NCI-H1105 (cell line): ENCODE measurements at regions not wholly inside any gene's neighbourhood (a gene's known extent, or its start where the extent isn't known, plus 50 kb on each side); places are given as distances from the start of the nearest gene placed in this dataset.

Experiments used
- DNase-seq: peaks from one replicate; lab custom pipeline; 2025; lab: John Stamatoyannopoulos, UW

DNA sequence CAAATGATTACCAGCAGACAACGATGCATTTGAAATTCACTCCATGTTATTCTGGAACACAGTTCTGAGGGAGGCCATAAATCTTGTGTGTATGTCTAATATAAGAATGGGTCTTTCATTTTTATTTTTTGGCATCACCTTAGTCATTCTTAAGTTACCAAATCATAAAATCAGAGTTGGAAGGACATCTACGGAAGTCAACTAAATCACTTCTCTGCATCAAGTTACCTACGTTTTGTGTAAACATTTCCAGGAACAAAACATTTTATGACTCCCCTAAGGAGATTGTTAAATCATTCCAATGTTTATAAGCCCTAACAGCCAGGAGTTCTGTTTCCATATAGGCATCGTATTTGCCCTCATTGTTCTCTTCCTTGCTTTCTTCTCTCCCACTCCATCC, 378.2 kb downstream of the FAM170A start:
- no peak for DNase-seq

DNA sequence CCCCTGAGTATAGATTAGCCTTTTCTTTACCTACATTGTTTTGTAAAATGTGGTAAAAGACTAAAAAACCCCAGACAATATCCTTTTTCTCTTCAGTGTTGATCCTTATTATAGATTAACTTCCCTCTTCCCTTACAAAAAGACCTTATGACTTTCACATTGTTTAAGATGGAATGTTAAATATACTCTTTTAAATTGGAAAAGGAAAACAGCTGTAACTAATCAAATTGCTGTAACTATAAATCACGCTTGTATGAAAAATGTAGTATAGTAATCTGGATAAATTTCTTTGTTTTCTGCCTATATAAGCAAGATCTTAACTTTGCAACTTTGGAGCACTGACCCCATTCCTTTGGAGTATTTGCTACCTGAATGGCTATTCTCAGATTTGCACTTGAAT, 383.1 kb downstream of the FAM170A start:
- no peak for DNase-seq

DNA sequence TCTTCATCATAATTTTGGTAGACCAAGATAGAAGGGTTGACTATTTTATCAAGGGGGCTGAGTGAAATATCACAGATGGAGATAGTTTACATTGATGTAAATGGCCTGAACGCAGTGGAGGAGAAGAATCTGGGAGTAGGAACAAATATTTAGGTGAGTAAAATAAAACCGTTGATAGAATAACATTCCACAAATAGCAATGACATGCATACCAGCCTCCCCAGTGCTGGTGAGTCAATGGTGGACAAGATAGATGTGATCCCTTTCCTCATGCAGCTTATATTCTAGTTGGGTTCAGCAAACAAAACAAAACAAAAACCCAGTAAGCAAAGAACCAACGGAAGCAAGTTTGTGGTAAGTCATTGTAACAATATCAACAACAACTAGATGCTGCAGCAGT, 385.2 kb downstream of the FAM170A start:
- no peak for DNase-seq

DNA sequence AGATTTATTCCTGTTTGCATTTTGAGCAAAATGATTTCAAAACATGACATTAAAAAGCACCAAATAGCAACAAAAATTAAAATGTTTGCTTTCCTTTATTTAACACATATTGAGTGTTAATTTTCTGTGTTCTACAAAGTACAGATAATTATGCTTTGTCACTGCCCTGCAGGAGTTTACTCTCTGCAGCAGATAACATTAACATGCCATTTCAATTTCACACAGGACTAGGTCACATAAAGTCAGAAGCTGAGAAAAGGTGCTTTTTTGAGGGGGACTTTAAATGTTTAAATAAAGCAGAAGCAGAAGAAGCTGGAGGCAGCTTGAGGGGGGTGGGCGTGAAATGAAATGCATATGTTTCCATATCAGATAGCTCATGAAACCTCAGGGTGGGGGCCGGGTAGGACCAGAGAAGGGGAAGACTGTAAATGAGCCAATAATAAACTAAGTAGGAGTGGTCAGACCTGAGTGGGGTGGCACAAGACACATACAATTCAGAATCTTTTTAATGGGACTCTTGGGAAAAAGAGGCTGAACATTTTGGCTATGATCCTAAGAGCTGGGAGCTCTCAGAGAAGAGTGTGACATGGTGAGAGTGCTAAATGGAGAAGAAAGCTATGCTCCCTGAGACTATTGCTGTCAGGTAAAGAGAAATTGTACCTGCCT, 387.5 kb downstream of the FAM170A start:
- DNase-seq: no peak

DNA sequence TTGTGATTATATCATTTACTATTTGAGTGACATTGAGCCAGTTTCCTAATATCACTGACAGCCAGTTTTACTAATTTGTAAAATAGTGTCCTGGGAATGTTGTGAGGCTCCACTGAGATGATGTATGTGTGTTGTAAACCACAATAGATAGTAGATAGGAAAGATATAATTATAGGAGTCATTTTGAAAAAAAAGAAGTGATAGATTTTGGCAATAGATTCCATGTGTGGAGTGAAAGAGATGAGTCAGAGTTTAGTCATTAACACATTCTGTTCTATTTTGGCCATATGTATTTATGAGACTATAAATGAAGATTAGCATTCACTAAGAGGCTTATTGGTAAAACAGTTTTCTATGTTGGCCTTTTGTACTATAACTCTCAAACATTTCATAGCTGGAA, 388.2 kb downstream of the FAM170A start:
- no peak for DNase-seq

DNA sequence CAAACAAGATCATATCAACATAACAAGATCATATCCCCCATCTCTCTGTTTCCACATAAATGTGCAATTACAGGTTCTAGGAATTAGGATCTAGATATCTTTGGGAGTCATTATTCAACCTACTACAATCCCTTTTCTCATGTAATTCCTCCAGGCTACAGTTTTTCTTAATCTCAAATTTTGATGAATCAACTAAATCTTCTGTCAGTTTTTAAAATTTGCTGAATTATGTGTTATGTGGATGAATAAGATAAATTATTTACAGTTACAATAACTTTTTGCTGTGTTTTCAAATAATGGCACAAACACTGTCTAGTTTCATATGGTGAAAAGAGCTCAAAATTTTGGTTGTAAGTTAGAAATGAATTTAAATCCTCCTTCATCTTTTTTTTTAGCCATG, 405.8 kb downstream of the FAM170A start:
- no peak for DNase-seq

DNA sequence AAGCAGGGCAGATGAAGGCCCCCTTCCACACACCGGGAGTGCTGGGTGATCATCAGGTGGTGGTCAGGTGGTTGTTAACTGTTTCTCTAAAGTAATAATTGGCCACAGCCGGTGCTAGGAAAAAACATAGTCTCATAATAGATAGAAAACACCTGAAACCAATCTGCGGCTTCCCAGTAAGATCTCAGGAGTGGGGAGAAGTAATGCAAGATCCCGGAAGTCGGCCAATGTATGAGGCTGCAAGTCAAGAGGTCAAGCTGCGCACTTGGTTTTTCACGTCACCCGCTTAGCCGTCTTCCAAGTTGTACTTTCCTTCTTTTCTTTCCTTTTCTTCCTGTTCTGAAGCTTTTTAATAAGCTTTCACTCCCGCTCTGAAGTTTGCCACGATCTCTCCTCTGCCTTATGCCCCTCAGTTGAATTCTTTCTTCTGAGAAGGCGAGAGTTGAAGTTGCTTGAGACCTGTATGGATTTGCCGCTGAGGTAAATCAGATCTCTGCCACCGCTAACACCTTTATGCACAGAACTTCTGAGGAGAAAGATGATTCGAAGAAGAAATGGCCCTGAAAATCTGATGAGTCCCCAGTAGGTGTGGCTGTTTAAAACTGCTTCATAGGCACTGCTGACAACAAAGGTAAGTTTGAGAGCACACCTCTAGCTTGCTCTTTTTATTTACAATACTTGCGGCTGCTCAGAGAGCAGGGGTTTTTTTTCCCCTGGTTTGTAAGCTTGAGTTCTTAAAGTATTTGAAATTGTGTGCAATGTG, 406.6 kb downstream of the FAM170A start:
- DNase-seq: no peak

DNA sequence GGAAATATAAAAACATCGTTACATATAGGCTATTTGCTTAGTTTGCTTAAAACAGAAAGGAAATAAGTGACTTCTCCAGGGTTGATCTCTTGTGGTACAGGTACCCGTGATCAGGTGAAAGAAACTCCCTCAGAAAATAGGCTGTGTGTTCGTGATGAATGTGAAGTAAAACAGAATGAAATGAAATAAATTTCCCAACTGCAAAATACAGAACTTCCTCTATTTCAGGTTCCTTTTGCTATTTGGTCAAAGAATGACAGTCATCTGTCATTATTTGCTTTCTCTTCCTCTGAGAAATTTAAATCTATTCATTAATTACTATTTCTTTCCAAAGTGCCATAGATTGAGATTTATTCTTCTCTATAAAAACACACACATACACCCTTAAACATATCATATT, 408.1 kb downstream of the FAM170A start:
- no peak for DNase-seq

DNA sequence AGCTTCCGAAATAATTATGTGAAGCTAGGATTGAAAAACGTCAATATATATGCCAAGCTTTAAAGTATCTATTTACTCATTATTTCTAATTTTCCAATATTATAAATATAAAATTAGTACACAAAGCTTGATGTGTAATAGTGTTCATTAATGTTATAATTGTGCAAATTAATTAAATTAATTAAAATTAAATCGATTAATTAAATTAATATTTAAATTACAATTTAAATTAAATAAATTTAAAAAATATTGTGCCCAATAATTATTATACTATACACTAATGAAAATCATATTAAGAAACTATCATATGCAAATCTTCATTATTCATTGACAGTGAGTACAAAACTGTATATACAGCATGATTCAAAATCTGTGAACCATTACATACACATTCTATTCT, 409.8 kb downstream of the FAM170A start:
- DNase-seq: no peak

DNA sequence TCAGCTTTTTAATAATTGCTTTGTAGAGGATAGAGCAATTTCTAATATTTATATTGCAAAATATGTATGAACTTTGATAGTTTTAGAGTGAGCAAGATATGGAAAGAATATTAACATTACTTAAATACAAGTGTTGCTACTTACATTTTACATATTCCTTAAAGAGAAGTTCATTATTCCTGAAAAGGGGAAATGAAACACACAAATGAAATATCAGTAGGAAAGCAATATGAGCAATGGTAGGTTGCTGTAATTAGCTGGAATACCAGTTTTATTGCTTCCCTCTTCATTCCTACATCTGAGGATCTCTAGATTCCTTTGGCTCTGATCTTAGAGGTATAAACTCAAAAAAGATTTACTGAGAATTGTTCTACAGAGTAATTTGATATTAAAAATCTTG, 414.1 kb downstream of the FAM170A start:
- DNase-seq: no peak

DNA sequence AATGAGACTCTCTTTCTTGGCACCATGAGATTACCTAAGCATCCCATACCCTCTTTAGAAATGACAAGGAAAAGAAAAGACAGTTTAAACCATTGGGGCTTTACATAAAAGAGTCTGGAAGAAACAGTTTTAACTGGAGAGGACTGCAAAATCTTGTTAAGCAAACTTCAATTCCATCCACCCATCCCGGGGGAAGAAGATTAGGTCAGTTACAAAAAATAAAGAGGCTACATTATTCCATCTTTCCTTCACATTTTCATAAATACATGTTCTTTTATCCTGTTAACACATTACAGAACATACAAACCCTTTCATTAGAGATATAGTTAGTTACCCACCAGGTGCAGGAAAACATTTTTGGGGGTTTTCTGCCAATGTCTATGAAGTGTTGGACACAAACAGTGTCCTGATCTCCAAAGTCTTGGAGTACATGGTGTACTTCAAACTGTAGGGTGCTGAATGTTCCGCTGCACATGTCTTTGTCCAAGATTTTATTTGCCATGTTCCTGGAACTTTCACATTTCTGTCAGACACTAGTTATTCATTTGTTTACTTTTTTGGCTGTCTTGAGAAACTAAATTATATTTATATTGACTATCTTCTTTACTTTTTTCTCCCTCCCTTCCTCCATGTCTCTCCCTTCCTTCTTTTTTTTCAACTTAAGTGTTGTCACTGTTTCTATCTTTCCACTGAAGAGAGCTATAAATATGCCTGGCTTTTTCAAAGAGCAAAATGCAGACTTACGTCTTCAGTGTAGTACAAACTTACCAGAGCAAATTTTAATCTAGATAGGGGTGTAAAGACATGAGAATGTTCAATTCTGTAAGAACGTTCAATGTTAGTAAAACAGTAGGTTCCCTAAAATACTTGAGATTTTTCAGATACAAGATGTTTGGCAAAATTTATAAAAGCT, 410.9 kb upstream of the PRR16 start:
- no peak for DNase-seq

DNA sequence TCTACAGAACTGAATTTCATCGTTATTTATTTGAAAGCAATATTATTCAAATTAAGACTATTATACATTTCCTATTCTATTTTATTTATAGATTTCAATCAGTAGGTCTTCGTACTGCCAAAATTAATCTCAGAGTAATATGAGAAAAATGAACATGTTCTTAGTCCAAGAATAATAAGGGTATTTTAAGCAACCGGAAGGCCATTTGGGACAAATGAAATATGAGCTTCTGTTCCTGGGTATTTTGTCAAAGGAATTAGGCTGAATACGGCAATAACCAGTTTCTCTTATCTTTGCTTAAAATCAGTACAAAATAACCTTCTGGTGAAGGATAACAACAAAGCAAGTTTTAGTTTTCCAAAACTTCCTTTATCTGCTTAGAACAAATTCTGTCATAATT, 410.3 kb upstream of the PRR16 start:
- DNase-seq: no peak

DNA sequence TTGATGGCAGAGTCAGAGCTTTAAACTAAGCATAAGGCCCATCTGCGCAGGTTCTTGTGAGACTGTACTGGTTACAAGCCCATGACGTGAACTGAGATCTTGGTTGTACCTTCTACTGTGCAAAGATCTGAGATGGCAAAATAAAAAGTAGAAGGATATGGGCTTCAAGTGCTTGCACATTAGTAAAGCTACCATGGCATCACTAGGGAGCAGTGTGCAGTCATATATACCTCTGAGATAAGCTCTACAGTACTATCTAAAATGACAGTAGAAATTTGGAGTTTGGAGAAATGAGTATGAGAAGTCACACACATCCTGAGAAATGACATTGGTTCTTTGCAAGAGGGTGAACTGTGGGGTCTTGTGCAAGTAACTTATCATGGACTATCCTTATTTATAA, 408.2 kb upstream of the PRR16 start:
- DNase-seq: no peak

DNA sequence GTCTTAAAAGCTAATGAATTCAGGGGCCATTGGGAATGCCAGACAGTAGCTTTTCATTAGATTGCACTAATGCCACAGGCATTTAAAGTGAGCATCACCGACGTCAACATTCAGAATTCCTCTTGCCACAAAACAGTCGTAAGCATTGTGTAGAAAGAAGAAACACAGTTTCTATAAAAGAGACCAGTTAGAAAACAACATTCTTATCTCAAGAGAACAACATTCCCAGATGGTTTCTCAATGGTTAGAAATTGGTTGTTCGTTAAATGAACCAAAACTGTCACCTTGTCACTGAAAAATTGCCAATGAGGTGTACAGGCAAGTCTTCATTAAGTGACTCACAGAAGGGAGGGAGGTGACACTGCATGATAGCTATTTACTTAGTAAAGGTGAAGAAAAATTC, 401.6 kb upstream of the PRR16 start:
- DNase-seq: no peak

DNA sequence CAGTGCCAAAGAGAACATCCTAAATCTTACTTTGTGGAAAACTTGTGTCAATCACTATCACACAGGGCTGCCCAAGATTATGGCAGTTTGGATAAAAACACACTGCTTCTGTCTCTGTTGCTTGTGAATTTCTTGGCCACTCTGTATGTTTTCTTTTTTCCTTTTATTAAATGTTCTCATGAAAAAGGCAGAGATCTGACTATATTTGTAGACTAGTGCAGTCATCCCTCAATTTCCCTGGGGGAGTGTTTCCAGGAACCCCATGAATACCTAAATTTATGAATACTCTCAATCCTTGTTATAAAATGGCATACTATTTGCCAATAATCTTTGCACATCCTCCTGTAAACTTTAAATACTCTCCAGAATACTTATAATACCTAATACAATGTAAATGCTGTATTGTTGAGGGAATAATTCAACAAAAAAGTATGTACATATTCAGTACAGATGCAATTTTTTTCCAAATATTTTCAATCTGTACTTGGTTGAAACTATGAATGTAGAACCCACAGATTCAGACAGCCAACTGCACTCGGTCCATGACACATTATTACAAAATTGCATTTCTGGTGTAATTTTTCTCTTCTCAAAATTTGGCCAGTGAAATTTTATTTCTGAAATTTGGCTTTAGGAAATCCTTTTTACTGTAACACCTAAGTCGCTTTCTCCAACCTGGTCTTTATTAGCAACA, 391.9 kb upstream of the PRR16 start:
- no peak for DNase-seq

DNA sequence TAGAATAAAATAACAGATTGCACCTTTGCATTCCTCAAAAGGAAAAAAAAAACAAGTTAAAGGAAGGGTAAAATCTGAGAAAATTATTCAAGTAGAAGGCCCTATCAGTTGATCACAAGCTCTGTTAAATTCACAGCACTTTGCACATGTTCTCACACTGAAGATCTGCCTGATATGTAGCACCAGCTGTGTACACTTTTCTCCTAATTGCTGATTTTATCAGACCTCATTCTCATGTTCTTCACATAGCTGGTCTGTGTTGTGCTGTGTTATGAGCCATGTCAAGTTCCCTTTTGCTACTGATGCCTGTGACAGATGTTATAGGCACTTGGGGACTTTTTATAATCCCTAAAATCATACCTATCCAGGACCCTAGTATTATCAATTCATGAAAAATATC, 390.4 kb upstream of the PRR16 start:
- DNase-seq: no peak

DNA sequence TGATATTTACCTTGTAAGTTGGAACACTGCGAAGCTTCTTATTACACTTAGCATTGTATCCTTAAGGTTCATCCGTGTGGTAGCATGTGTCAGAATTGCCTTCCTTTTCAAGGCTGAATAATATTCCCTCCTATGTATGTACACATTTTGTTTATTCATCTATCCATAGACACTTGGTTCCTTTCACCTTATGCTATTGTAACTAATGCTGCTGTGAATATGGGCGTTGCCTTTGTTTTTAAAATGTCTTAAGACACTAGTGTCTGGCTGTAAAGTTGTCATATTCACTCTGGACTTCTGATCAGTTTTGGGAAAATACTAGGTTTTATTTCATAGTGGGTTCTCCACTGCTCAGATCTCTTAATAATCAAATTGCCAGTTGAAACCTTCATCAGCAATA, 383.3 kb upstream of the PRR16 start:
- no peak for DNase-seq

DNA sequence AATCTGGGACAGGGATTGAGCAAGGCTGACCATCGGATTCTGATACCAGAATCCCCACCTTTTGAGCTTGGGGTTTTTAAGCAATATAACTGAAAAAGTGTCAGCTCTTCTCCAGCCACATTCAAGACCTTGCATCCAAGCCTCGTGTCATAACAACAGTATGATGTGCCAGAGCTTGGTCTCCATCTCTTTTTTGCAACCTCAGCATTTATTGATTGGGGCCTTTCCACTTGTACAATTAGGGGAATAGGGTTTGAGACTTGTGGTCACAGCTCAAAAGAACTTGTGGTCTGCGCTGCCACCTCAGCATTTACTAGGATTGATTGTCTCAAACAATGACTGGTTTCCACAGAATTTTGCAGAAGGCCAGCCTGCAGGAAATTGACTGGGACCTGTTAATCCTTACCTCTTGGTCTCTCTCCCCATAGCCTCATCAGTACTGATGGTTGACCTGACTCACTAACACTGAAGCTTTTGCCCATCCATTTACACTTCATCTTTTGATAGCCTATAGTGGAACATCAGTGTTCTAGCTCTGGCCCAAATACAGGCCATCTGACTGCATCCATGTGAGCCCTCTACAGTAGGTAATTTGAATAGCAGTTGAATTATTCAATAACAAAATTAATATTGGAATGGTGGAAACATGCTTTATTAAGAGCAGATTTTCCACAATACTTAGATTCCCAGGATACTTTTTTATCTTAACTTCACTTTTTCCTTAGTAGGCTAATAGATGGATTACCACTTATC, 381.6 kb upstream of the PRR16 start:
- DNase-seq: no peak

DNA sequence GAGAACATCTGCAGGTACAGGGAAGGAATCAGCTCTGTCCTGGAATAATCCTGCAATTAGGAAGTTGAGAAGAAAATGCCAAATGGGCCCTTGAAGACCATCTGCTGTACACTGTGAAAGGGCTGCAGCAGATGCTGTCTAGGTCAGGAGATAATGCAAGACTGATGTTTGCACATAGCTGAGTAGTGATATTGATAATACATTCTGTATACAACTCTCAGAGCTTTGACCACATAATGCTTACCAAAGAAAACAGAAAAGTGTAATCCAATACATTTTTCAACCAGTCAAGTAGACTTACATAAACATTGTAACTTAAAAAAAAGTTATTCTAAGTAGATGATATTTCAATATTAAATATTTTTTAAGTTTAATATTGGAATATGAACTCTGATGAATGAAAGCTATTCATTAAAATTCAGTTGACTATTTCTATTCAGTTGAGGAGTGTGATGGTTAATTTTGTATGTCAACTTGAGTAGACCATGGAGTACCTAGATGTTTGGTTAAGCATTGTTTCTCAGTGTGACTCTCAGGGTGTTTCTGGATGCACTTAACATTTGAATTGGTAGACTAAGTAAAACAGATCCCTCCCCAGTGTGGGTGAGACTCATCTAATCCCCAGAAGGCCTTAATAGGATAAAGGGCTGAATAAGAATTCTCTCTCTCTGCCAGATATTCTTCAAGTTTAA, 380.1 kb upstream of the PRR16 start:
- DNase-seq: no peak

DNA sequence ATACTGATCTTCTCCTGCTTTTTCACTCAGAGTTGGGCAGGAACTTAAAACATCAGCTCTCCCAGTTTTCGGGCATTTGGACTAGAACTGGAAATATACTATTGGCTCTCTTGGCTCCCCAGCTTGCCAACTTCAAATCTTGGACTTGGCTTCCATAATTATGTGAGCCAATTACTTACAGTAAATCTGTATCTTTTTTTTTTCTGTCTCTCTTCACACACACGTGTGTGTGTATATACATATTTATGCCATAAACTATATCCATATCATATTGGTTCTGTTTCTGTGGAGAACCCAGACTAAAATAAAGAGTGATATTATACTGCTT, 379.6 kb upstream of the PRR16 start:
- DNase-seq: no peak

DNA sequence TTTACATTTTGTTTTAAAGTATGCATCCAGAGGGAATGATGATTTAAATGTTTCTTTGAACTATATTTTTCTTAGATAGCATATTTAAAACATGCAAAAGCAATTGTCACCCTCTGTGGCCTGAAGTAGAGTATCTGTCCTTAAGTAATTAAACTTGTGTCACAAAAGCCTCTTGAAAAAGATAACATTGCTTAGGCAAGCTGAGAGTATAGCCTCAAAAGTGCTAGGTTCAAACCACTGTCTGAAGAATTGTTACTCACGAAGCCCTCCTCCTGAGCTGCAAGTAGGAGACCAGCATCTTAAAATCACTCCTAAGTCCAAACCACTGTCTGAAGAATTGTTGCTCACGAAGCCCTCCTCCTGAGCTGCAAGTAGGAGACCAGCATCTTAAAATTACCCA, 378.0 kb upstream of the PRR16 start:
- no peak for DNase-seq
